H1 (cell line): ENCODE measurements at regions not wholly inside any gene's neighbourhood (a gene's known extent, or its start where the extent isn't known, plus 50 kb on each side); places are given as distances from the start of the nearest gene placed in this dataset.

Source experiments
- CTCF ChIA-PET: fragments of 300-600 bp; sonication (Branson Sonifier 250); formaldehyde crosslinking; loops from one replicate; lab custom pipeline; 2021; ENCODE audit not compliant: partially characterized antibody; lab: Charles Lee
- POLR2A ChIA-PET: fragments of 300-600 bp; sonication (Branson Sonifier 250); formaldehyde crosslinking; loops from one replicate; lab custom pipeline; 2021; ENCODE audit warnings: inconsistent platforms; ENCODE audit not compliant: partially characterized antibody; lab: Charles Lee
- DNase-seq, 2 experiments: peaks; one replicate each; pipeline versions ENCODE4 v3.0.0 to v3.0.0-alpha.2; 2010 to 2022; ENCODE audit warnings: low spot score in 2 of 2, low read depth in 1 of 2, mixed read lengths in 1 of 2
- FAIRE-seq: peaks from 2 replicates; lab custom pipeline; 2011; peaks lifted over from hg19 to GRCh38; lab: Jason Lieb, UNC
- H2AFZ ChIP-seq: 2 replicates; pipeline ENCODE4 v1.8.1; 2012; ENCODE audit warnings: low read length, inconsistent platforms
- H2AK5ac ChIP-seq: 2 replicates; pipeline ENCODE4 v1.6.1; 2013; ENCODE audit warnings: low read depth, low read length
- H2BK120ac ChIP-seq: replicated peaks from 2 replicates; pipeline ENCODE3; 2013; ENCODE audit warnings: low read depth, low read length, inconsistent platforms
- H2BK12ac ChIP-seq: 2 replicates; pipeline ENCODE4 v1.6.1; 2013; ENCODE audit warnings: low read depth, low read length
- H2BK15ac ChIP-seq: 2 replicates; pipeline ENCODE4 v1.6.1; 2013; ENCODE audit warnings: low read length
- H2BK20ac ChIP-seq: 2 replicates; pipeline ENCODE4 v1.6.1; 2013; ENCODE audit warnings: low read length
- H2BK5ac ChIP-seq: 2 replicates; pipeline ENCODE4 v1.6.1; 2013; ENCODE audit warnings: low read depth, low read length
- H3K14ac ChIP-seq: 2 replicates; pipeline ENCODE4 v1.6.1; 2013; ENCODE audit warnings: inconsistent platforms; ENCODE audit not compliant: insufficient read length
- H3K18ac ChIP-seq: 2 replicates; pipeline ENCODE4 v1.6.1; 2013; ENCODE audit warnings: low read length; ENCODE audit errors: extremely low read depth
- H3K23ac ChIP-seq: 2 replicates; pipeline ENCODE4 v1.6.1; 2013; ENCODE audit warnings: inconsistent platforms; ENCODE audit not compliant: insufficient read length
- H3K23me2 ChIP-seq: 2 replicates; pipeline ENCODE4 v1.6.1; 2013; ENCODE audit warnings: low read depth, low read length
- H3K27ac ChIP-seq: 2 replicates; pipeline ENCODE4 v1.6.1; 2011; ENCODE audit warnings: low read depth, low read length, inconsistent platforms
- H3K27me3 ChIP-seq, 4 experiments: replicated peaks in 1 of 4; 1 replicate in 1 of 4; 2 replicates in 3 of 4; pipeline versions ENCODE4 v1.6.1 to v1.8.1; 2011 to 2013; ENCODE audit warnings: low read length in 3 of 4, mild to moderate bottlenecking in 3 of 4, inconsistent platforms in 2 of 4, mixed read lengths in 2 of 4, moderate library complexity in 1 of 4; ENCODE audit not compliant: control insufficient read depth in 3 of 4, insufficient read depth in 3 of 4; ENCODE audit errors: extremely low read depth in 1 of 4
- H3K36me3 ChIP-seq, 4 experiments: 2 replicates each; pipeline versions ENCODE4 v1.6.1 to v1.8.1; 2011 to 2013; ENCODE audit warnings: mild to moderate bottlenecking in 4 of 4, low read length in 3 of 4, moderate library complexity in 2 of 4, control low read depth in 1 of 4, inconsistent platforms in 1 of 4; ENCODE audit not compliant: insufficient read depth in 4 of 4, control insufficient read depth in 2 of 4
- H3K4ac ChIP-seq: replicated peaks from 2 replicates; pipeline ENCODE3; 2013; ENCODE audit warnings: low read length, low read depth, mixed read lengths, inconsistent platforms; ENCODE audit not compliant: insufficient read length
- H3K4me1 ChIP-seq, 4 experiments: replicated peaks in 1 of 4; 1 replicate in 1 of 4; 2 replicates in 3 of 4; pipeline versions ENCODE4 v1.6.1 to v1.8.1; 2011 to 2013; ENCODE audit warnings: low read length in 3 of 4, inconsistent platforms in 2 of 4, mixed read lengths in 1 of 4; ENCODE audit not compliant: insufficient read depth in 4 of 4, control insufficient read depth in 3 of 4
- H3K4me2 ChIP-seq, 2 experiments: 2 replicates each; pipeline versions ENCODE4 v1.6.1 to v1.8.1; 2011 to 2013; ENCODE audit warnings: low read depth in 2 of 2, low read length in 2 of 2, control low read depth in 1 of 2, inconsistent platforms in 1 of 2, mild to moderate bottlenecking in 1 of 2; ENCODE audit not compliant: insufficient read depth in 1 of 2
- H3K4me3 ChIP-seq, 4 experiments: fragments of 200-600, 300-600 bp in 1 of 4; sonication (generic), shearing (Covaris generic), sonication (Bioruptor Twin) in 1 of 4; 2 replicates each; pipeline versions ENCODE4 v1.5.1 to v1.8.1; 2011 to 2016; ENCODE audit warnings: low read length in 4 of 4, low read depth in 3 of 4, control low read depth in 2 of 4, inconsistent platforms in 2 of 4, mild to moderate bottlenecking in 2 of 4, mixed read lengths in 1 of 4, moderate library complexity in 1 of 4; ENCODE audit not compliant: insufficient read depth in 2 of 4; ENCODE audit errors: extremely low read depth in 1 of 4
- H3K56ac ChIP-seq: replicated peaks from 2 replicates; pipeline ENCODE3; 2013; ENCODE audit warnings: low read depth, mild to moderate bottlenecking, mixed read lengths, low read length, inconsistent platforms; ENCODE audit not compliant: insufficient read length
- H3K79me1 ChIP-seq: 2 replicates; pipeline ENCODE4 v1.6.1; 2013; ENCODE audit warnings: low read depth, low read length, control low read depth
- H3K79me2 ChIP-seq, 2 experiments: 2 replicates each; pipeline versions ENCODE4 v1.6.1 to v1.8.1; 2012 to 2013; ENCODE audit warnings: low read length in 2 of 2, mild to moderate bottlenecking in 2 of 2, inconsistent platforms in 1 of 2; ENCODE audit not compliant: insufficient read depth in 2 of 2, control insufficient read depth in 1 of 2
- H3K9ac ChIP-seq, 4 experiments: replicated peaks in 1 of 4; 1 replicate in 1 of 4; 2 replicates in 3 of 4; pipeline versions ENCODE4 v1.6.1 to v1.8.1; 2011 to 2013; ENCODE audit warnings: low read depth in 3 of 4, low read length in 3 of 4, control low read depth in 2 of 4, mild to moderate bottlenecking in 2 of 4, moderate library complexity in 2 of 4, inconsistent platforms in 1 of 4; ENCODE audit errors: extremely low read depth in 1 of 4
- H3K9me3 ChIP-seq, 2 experiments: 2 replicates each; pipeline versions ENCODE4 v1.6.1 to v1.8.1; 2012 to 2013; ENCODE audit warnings: mild to moderate bottlenecking in 2 of 2, moderate library complexity in 2 of 2, control low read depth in 1 of 2, inconsistent platforms in 1 of 2, low read depth in 1 of 2, low read length in 1 of 2, mixed read lengths in 1 of 2; ENCODE audit not compliant: insufficient read depth in 2 of 2
- H4K20me1 ChIP-seq, 2 experiments: replicated peaks in 1 of 2; 2 replicates each; pipeline versions ENCODE3 to v1.8.1; 2011 to 2013; ENCODE audit warnings: inconsistent platforms in 2 of 2, low read length in 2 of 2, mild to moderate bottlenecking in 1 of 2; ENCODE audit not compliant: insufficient read depth in 2 of 2, control insufficient read depth in 1 of 2
- H4K5ac ChIP-seq: 2 replicates; pipeline ENCODE4 v1.6.1; 2013; ENCODE audit warnings: low read length, low read depth, mixed read lengths, inconsistent platforms; ENCODE audit not compliant: insufficient read length
- H4K8ac ChIP-seq: 2 replicates; pipeline ENCODE4 v1.8.0; 2013; ENCODE audit warnings: mild to moderate bottlenecking, moderate library complexity, low read length, inconsistent platforms; ENCODE audit not compliant: insufficient read depth; ENCODE audit errors: extremely low read depth
- H4K91ac ChIP-seq: replicated peaks from 2 replicates; pipeline ENCODE3; 2013; ENCODE audit warnings: low read length, mixed read lengths, inconsistent platforms; ENCODE audit not compliant: insufficient read length
- CBX5 ChIP-seq: fragments of 300-800, 300-1000 bp; sonication (generic); IDR thresholded peaks from 2 replicates; pipeline ENCODE4 v1.7.1; 2016; ENCODE audit warnings: antibody characterized with exemption, low read length, low read depth
- CREB1 ChIP-seq: IDR thresholded peaks from 2 replicates; pipeline ENCODE4 v1.6.1; 2012; ENCODE audit warnings: inconsistent platforms
- RXRA ChIP-seq: IDR thresholded peaks from 2 replicates; pipeline ENCODE4 v1.6.1; 2011; ENCODE audit warnings: low read depth, mild to moderate bottlenecking, low read length, moderate library complexity; ENCODE audit not compliant: insufficient read depth
- SP2 ChIP-seq: IDR thresholded peaks from 2 replicates; pipeline ENCODE4 v1.6.1; 2012; ENCODE audit warnings: mild to moderate bottlenecking, low read length, inconsistent platforms
- TAF1 ChIP-seq: IDR thresholded peaks from 2 replicates; pipeline ENCODE4 v1.6.1; 2011; ENCODE audit warnings: mild to moderate bottlenecking, low read depth, low read length
- TEAD4 ChIP-seq: IDR thresholded peaks from 2 replicates; pipeline ENCODE4 v1.6.1; 2012; ENCODE audit warnings: low read depth, low read length, inconsistent platforms, mixed read lengths
- WGBS, 2 experiments: shearing (Covaris generic) in 1 of 2; methylation state at CpG; one replicate each; pipeline versions ENCODE4 v1.1.6 to v1.1.7; 2013 to 2015; ENCODE audit warnings: low lambda C conversion rate in 2 of 2, mixed read lengths in 2 of 2, inconsistent platforms in 1 of 2, low coverage in 1 of 2, missing lambda C conversion rate in 1 of 2; ENCODE audit not compliant: insufficient replicate concordance in 2 of 2, insufficient coverage in 1 of 2, insufficient read length in 1 of 2; ENCODE audit errors: extremely low coverage in 1 of 2, missing lambda C conversion rate in 1 of 2; 5-methylcytosine and 5-hydroxymethylcytosine counted together

GRCh38 chr3:191982481-191982880 is 521.5 kb downstream of the PYDC2 start:
- Histone ChIP-seq H3K27ac (no peak overlapping the region), H4K91ac (no peak overlapping the region), H3K9ac (no peak overlapping the region), H2AFZ (no peak overlapping the region), H3K4me3 (no peak overlapping the region), H2BK12ac (no peak overlapping the region), H3K23ac (no peak overlapping the region), H3K14ac (no peak overlapping the region), H4K5ac (no peak overlapping the region), H2BK20ac (no peak overlapping the region), H3K79me1 (no peaks in the 10 kb centered on the region), H4K20me1 (no peaks in the 10 kb centered on the region), H2AK5ac (no peak overlapping the region), H3K36me3 (no peaks in the 10 kb centered on the region), H3K23me2 (no peaks in the 10 kb centered on the region), H3K18ac (no peak overlapping the region), H2BK15ac (no peak overlapping the region), H3K9me3 (peaks cover 0 to 12% of the 10 kb centered on the region in 2 experiments; a peak in 1 of 4 replicates), H3K56ac (no peak overlapping the region), H4K8ac (no peak overlapping the region), H2BK120ac (no peak overlapping the region), H3K4ac (no peak overlapping the region), H3K79me2 (no peaks in the 10 kb centered on the region), H3K4me1 (no peaks in the 10 kb centered on the region), H2BK5ac (no peak overlapping the region), H3K4me2 (no peak overlapping the region), H3K27me3 (no peaks in the 10 kb centered on the region)
- no peak for TF ChIP-seq TAF1
- TF ChIP-seq CBX5, result no peak
- no peak for TF ChIP-seq TEAD4
- TF ChIP-seq CREB1, result no peak
- TF ChIP-seq RXRA, result no peak
- TF ChIP-seq SP2, result no peak
- DNase-seq, result no peak
- POLR2A ChIA-PET, result no interaction called here
- CTCF ChIA-PET, result interaction anchor here (0.6 kb wide), 1 partner anchor 400 kb away, joined by 6 read pairs; no protein-coding TSS in a partner anchor
- no peak for FAIRE-seq
- WGBS, 2 experiments, result 74% methylated on average over 3 of the region's 3 CpGs; no CpG with 5 or more reads in 1 of the 2 experiments
